A549 (cell line): ENCODE measurements at regions not wholly inside any gene's neighbourhood (a gene's known extent, or its start where the extent isn't known, plus 50 kb on each side); places are given as distances from the start of the nearest gene placed in this dataset.

Experiments
- ATAC-seq, 2 experiments: fragments of 200-7000 bp in 1 of 2; fragments of >200 bp in 1 of 2; cut with Nextera tagmentation in 1 of 2; cut with Tn5 transposase in 1 of 2; 3 replicates each; pipeline versions ENCODE4 v1.8.0 to v1.9.1; 2018 to 2020; ENCODE audit warnings: mild to moderate bottlenecking in 1 of 2, moderate library complexity in 1 of 2
- CTCF ChIA-PET: fragments of 300-600 bp; sonication (Branson Sonifier 250); formaldehyde crosslinking; extraction: SDS; loops from one replicate; lab custom pipeline; 2021; ENCODE audit warnings: antibody characterized with exemption, inconsistent platforms; lab: Yijun Ruan, JAX
- POLR2A ChIA-PET: fragments of 350-600 bp; formaldehyde crosslinking; extraction: SDS; loops from one replicate; lab custom pipeline; 2021; ENCODE audit warnings: antibody characterized with exemption, inconsistent platforms; lab: Yijun Ruan, JAX
- DNase-seq, 2 experiments: peaks; one replicate each; pipeline versions ENCODE4 v3.0.0 to v3.0.0-alpha.2; 2011 to 2016; ENCODE audit warnings: low read depth in 1 of 2, low spot score in 1 of 2
- FAIRE-seq: peaks from 2 replicates; lab custom pipeline; 2011; peaks lifted over from hg19 to GRCh38; lab: Jason Lieb, UNC
- H3K27ac ChIP-seq, 2 experiments: fragments of >200 bp; sonication (Bioruptor Twin); formaldehyde crosslinking; 3 replicates each; pipeline ENCODE4 v1.5.1; 2016 to 2017
- H3K4me1 ChIP-seq: fragments of >200 bp; sonication (Bioruptor Twin); formaldehyde crosslinking; 3 replicates; pipeline ENCODE4 v1.6.1; 2016
- H3K4me2 ChIP-seq: fragments of >200 bp; sonication (Bioruptor Twin); formaldehyde crosslinking; 3 replicates; pipeline ENCODE4 v1.6.1; 2016
- H3K4me3 ChIP-seq: fragments of >200 bp; sonication (Bioruptor Twin); formaldehyde crosslinking; 3 replicates; pipeline ENCODE4 v1.5.1; 2016
- H3K9me3 ChIP-seq: fragments of >200 bp; sonication (Bioruptor Twin); formaldehyde crosslinking; 3 replicates; pipeline ENCODE4 v1.6.1; 2016
- CEBPB ChIP-seq, 2 experiments: fragments of >200 bp in 1 of 2; sonication (Bioruptor Twin) in 1 of 2; formaldehyde crosslinking in 1 of 2; IDR thresholded peaks; 2 replicates each; pipeline ENCODE4 v1.6.1; 2012 to 2016
- EHMT2 ChIP-seq: fragments of 200-600 bp; sonication (generic); IDR thresholded peaks from 2 replicates; pipeline ENCODE4 v1.6.1; 2016; ENCODE audit warnings: antibody characterized with exemption, low read depth, mild to moderate bottlenecking, moderate library complexity
- EP300 ChIP-seq, 2 experiments: fragments of >200 bp; sonication (Bioruptor Twin); formaldehyde crosslinking; IDR thresholded peaks; 2 replicates in 1 of 2; 3 replicates in 1 of 2; pipeline ENCODE4 v1.6.1; 2016 to 2017
- ESRRA ChIP-seq: fragments of 150-350 bp; IDR thresholded peaks from 2 replicates; pipeline ENCODE4 v1.6.1; 2014; ENCODE audit warnings: mild to moderate bottlenecking, low read length, borderline replicate concordance
- FOSL2 ChIP-seq, 2 experiments: fragments of 450-650 bp in 1 of 2; fragments of >200 bp in 1 of 2; sonication (Bioruptor Twin) in 1 of 2; formaldehyde crosslinking; IDR thresholded peaks; 2 replicates each; pipeline versions ENCODE4 v1.5.0 to v1.6.1; 2016 to 2020; ENCODE audit warnings: mild to moderate bottlenecking in 1 of 2, moderate library complexity in 1 of 2
- FOXS1 ChIP-seq: fragments of 250-450 bp; sonication (Bioruptor Pico); IDR thresholded peaks from 2 replicates; pipeline ENCODE4 v1.5.0; 2020; ENCODE audit warnings: mild to moderate bottlenecking, moderate library complexity
- HDAC2 ChIP-seq: fragments of 200-600 bp; sonication (generic); IDR thresholded peaks from 2 replicates; pipeline ENCODE4 v1.6.1; 2016
- HEYL ChIP-seq: fragments of 250-450 bp; sonication (Bioruptor Pico); IDR thresholded peaks from 2 replicates; pipeline ENCODE4 v1.8.0; 2021; ENCODE audit warnings: mild to moderate bottlenecking, moderate library complexity
- JUNB ChIP-seq: fragments of >200 bp; sonication (Bioruptor Twin); formaldehyde crosslinking; IDR thresholded peaks from 2 replicates; pipeline ENCODE4 v1.6.1; 2016
- KDM5A ChIP-seq: fragments of 200-600 bp; sonication (generic); IDR thresholded peaks from 2 replicates; pipeline ENCODE4 v1.6.1; 2016; ENCODE audit warnings: antibody characterized with exemption, mild to moderate bottlenecking
- MAFK ChIP-seq: fragments of 450-650 bp; IDR thresholded peaks from 2 replicates; pipeline ENCODE4 v1.6.1; 2014; ENCODE audit not compliant: partially characterized antibody
- PBX3 ChIP-seq: IDR thresholded peaks from 2 replicates; pipeline ENCODE4 v1.6.1; 2012
- POLR2A ChIP-seq: IDR thresholded peaks from 2 replicates; pipeline ENCODE4 v1.6.1; 2012; ENCODE audit warnings: mild to moderate bottlenecking, low read length
- POLR2AphosphoS2 ChIP-seq: conservative IDR thresholded peaks from 2 replicates; pipeline ENCODE4 v1.6.1; 2012; ENCODE audit warnings: low read length, improper control_type of control experiment, inconsistent platforms
- RAD21 ChIP-seq, 2 experiments: fragments of >200 bp in 1 of 2; sonication (Bioruptor Twin) in 1 of 2; formaldehyde crosslinking in 1 of 2; IDR thresholded peaks in 1 of 2; conservative IDR thresholded peaks in 1 of 2; 2 replicates in 1 of 2; 3 replicates in 1 of 2; pipeline ENCODE4 v1.6.1; 2012 to 2018; ENCODE audit warnings: inconsistent platforms in 1 of 2
- REST ChIP-seq: fragments of 200-600 bp; sonication (generic); IDR thresholded peaks from 2 replicates; pipeline ENCODE4 v1.6.1; 2016; ENCODE audit warnings: antibody characterized with exemption, mild to moderate bottlenecking, moderate library complexity
- ZC3H11A ChIP-seq: fragments of 450-650 bp; IDR thresholded peaks from 2 replicates; pipeline ENCODE4 v1.6.1; 2014; ENCODE audit warnings: antibody characterized with exemption, mild to moderate bottlenecking
- ZFP36 ChIP-seq: fragments of 450-650 bp; IDR thresholded peaks from 2 replicates; pipeline ENCODE4 v1.6.1; 2014; ENCODE audit warnings: borderline replicate concordance; ENCODE audit not compliant: partially characterized antibody
- ZNF302 ChIP-seq: fragments of 250-450 bp; sonication (Bioruptor Pico); IDR thresholded peaks from 2 replicates; pipeline ENCODE4 v1.9.0; 2021; ENCODE audit warnings: inconsistent platforms, mild to moderate bottlenecking, moderate library complexity
- WGBS: methylation state at CpG from one replicate; pipeline ENCODE4 v1.1.6; 2017; ENCODE audit errors: missing lambda C conversion rate; 5-methylcytosine and 5-hydroxymethylcytosine counted together
- TF ChIP-seq, protein P1 (sequence below): fragments of 450-650 bp; IDR thresholded peaks from 2 replicates; pipeline ENCODE4 v1.6.1; 2014; ENCODE audit warnings: antibody characterized with exemption
- TF ChIP-seq, protein P2 (sequence below): fragments of 250-450 bp; sonication (Bioruptor Pico); IDR thresholded peaks from 2 replicates; pipeline ENCODE4 v1.5.0; 2020; ENCODE audit warnings: low read depth, mild to moderate bottlenecking, moderate library complexity

DNA sequence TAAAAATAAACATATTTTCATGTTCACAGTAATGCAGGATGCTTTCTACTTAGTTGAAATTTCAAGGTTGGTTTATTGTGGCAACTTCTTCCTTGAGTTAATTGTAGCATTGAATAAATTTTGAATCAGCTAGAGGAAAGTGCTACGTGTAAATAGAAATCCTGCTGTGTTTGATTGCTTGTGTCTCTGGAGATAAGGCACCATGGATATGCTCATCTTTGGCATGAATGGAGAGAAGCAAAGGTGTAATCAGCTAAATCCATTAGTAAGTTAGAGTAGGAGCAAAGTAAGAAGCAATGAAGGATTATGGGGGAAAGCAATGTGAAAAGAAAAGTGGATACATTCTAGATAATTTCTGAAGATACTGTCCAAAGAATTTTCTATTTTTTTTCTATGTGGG lies 331.1 kb downstream of the PTPRC start (continued):
- no peak for TF ChIP-seq KDM5A
- TF ChIP-seq FOXS1: no peak
- TF ChIP-seq POLR2A: no peak
- no peak for TF ChIP-seq POLR2AphosphoS2
- TF ChIP-seq HEYL: no peak

DNA sequence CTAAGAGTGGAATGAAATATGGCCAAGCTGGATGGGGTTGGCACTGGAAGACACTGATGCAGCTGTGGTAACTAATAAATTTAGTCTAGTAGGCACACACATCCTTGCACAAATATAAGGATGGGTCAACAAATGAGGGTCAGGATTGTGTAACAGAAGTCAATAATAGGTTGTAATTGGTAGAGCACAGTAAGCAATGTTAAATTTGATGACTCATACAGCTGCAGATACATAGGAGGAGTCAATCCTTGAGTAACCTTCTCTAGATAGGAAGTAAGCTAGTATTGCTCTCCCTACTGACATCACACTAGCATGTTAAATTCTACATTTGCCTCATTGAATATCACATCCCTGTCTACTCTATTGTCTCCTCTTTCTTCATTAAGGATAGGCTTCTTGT lies 332.1 kb downstream of the PTPRC start:
- no peaks in the 10 kb centered on the region for H3K4me1 ChIP-seq
- no peaks in the 10 kb centered on the region for H3K9me3 ChIP-seq
- no peak overlapping the region for H3K4me2 ChIP-seq
- POLR2A ChIA-PET: no interaction called here
- DNase-seq (peak in 1 of 2 experiments; percentile 25), FAIRE-seq (no peak), ATAC-seq (peak; percentile 56 to 59; a peak in 3 of 6 replicates)
- TF ChIP-seq FOSL2 (IDR thresholded peaks at IDR 0.05): no peak
- peak; percentile 73 for TF ChIP-seq FOSL2 (CRISPR knock-in tag; IDR thresholded peaks at IDR 0.05)
- no peak for TF ChIP-seq ESRRA
- peak; percentile 38 for TF ChIP-seq MAFK
- no peak for TF ChIP-seq HDAC2
- no peak for TF ChIP-seq ZFP36
- H3K27ac ChIP-seq: no peak overlapping the region
- no peak overlapping the region for H3K4me3 ChIP-seq
- CTCF ChIA-PET: interaction anchor here (0.6 kb wide), 1 partner anchor 44 kb away, joined by 3 read pairs; no protein-coding TSS in a partner anchor

GRCh38 chr1:198977909-198978308 lies 339.1 kb downstream of the PTPRC start:
- Histone ChIP-seq H3K4me3 (no peak overlapping the region), H3K4me2 (no peak overlapping the region), H3K9me3 (no peaks in the 10 kb centered on the region), H3K27ac (no peak overlapping the region), H3K4me1 (no peaks in the 10 kb centered on the region)
- FAIRE-seq (no peak), ATAC-seq (no peak), DNase-seq (no peak)
- 74% methylated on average over 1 of the region's 1 CpG for WGBS
- TF ChIP-seq PBX3 (no peak), CEBPB (IDR thresholded peaks at IDR 0.05) (no peak), EP300 (IDR thresholded peaks at IDR 0.05) (no peak), REST (no peak), POLR2A (no peak), JUNB (no peak), ZNF302 (CRISPR knock-in tag) (no peak), EHMT2 (no peak), RAD21 (conservative IDR thresholded peaks at IDR 0.05 in 1 of 2, IDR thresholded peaks at IDR 0.05 in 1 of 2) (no peak), ZC3H11A (no peak), FOXS1 (no peak)
- TF ChIP-seq, protein P1, sequence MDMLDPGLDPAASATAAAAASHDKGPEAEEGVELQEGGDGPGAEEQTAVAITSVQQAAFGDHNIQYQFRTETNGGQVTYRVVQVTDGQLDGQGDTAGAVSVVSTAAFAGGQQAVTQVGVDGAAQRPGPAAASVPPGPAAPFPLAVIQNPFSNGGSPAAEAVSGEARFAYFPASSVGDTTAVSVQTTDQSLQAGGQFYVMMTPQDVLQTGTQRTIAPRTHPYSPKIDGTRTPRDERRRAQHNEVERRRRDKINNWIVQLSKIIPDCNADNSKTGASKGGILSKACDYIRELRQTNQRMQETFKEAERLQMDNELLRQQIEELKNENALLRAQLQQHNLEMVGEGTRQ: no peak
- TF ChIP-seq, protein P2, sequence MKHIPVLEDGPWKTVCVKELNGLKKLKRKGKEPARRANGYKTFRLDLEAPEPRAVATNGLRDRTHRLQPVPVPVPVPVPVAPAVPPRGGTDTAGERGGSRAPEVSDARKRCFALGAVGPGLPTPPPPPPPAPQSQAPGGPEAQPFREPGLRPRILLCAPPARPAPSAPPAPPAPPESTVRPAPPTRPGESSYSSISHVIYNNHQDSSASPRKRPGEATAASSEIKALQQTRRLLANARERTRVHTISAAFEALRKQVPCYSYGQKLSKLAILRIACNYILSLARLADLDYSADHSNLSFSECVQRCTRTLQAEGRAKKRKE (CRISPR knock-in tag): no peak
- CTCF ChIA-PET: no interaction called here
- POLR2A ChIA-PET: no interaction called here
